H9 (cell line): ENCODE measurements at regions not wholly inside any gene's neighbourhood (a gene's known extent, or its start where the extent isn't known, plus 50 kb on each side); places are given as distances from the start of the nearest gene placed in this dataset.
"Not testable (repeated sequence)": the region's sequence is repeated elsewhere in the genome, so short reads cannot be mapped to it uniquely, and the experiment has no call there.

Source experiments
- DNase-seq: peaks from one replicate; pipeline ENCODE4 v3.0.0-alpha.2; 2017
- H2AFZ ChIP-seq: one replicate; pipeline ENCODE4 v1.6.1; 2013; ENCODE audit warnings: mild to moderate bottlenecking, low read length, control low read depth, moderate library complexity
- H2AK5ac ChIP-seq: 2 replicates; pipeline ENCODE4 v1.6.1; 2013; ENCODE audit warnings: low read length, control low read depth, mixed read lengths; ENCODE audit not compliant: insufficient read length
- H2BK120ac ChIP-seq: one replicate; pipeline ENCODE4 v1.6.1; 2013; ENCODE audit warnings: low read depth, mild to moderate bottlenecking, low read length, control low read depth, inconsistent platforms; ENCODE audit not compliant: poor library complexity, severe bottlenecking
- H2BK12ac ChIP-seq: 2 replicates; pipeline ENCODE4 v1.6.1; 2013; ENCODE audit warnings: low read length, control low read depth, mixed read lengths, low read depth; ENCODE audit not compliant: insufficient read length
- H2BK15ac ChIP-seq: 2 replicates; pipeline ENCODE4 v1.6.1; 2013; ENCODE audit warnings: low read depth, low read length, control low read depth
- H2BK20ac ChIP-seq: one replicate; pipeline ENCODE4 v1.6.1; 2013; ENCODE audit warnings: low read depth, mild to moderate bottlenecking, low read length, control low read depth, inconsistent platforms; ENCODE audit not compliant: poor library complexity, severe bottlenecking
- H2BK5ac ChIP-seq: 2 replicates; pipeline ENCODE4 v1.6.1; 2013; ENCODE audit warnings: low read length, control low read depth, mixed read lengths; ENCODE audit not compliant: insufficient read length
- H3K14ac ChIP-seq: 2 replicates; pipeline ENCODE4 v1.6.1; 2013; ENCODE audit warnings: low read length, control low read depth; ENCODE audit not compliant: insufficient read depth
- H3K18ac ChIP-seq: 2 replicates; pipeline ENCODE4 v1.6.1; 2013; ENCODE audit warnings: low read depth, mild to moderate bottlenecking, mixed read lengths, low read length, control low read depth; ENCODE audit not compliant: insufficient read length
- H3K23ac ChIP-seq: 2 replicates; pipeline ENCODE4 v1.6.1; 2013; ENCODE audit warnings: low read length, control low read depth, mixed read lengths, low read depth; ENCODE audit not compliant: insufficient read length
- H3K23me2 ChIP-seq: 2 replicates; pipeline ENCODE4 v1.6.1; 2013; ENCODE audit warnings: low read depth, mild to moderate bottlenecking, mixed read lengths, low read length, control low read depth; ENCODE audit not compliant: insufficient read length, poor library complexity, severe bottlenecking
- H3K27ac ChIP-seq: 2 replicates; pipeline ENCODE4 v1.5.1; 2013; ENCODE audit warnings: low read length, control low read depth, mixed read lengths, low read depth; ENCODE audit not compliant: insufficient read length
- H3K27me3 ChIP-seq: 2 replicates; pipeline ENCODE4 v1.6.1; 2013; ENCODE audit warnings: low read length, control low read depth, inconsistent platforms; ENCODE audit not compliant: insufficient read depth
- H3K4ac ChIP-seq: 2 replicates; pipeline ENCODE4 v1.6.1; 2013; ENCODE audit warnings: low read depth, mild to moderate bottlenecking, control low read depth, inconsistent platforms, low read length, moderate library complexity
- H3K4me1 ChIP-seq: 2 replicates; pipeline ENCODE4 v1.6.1; 2013; ENCODE audit warnings: low read length, control low read depth, inconsistent platforms; ENCODE audit not compliant: insufficient read depth
- H3K4me2 ChIP-seq: 2 replicates; pipeline ENCODE4 v1.6.1; 2013; ENCODE audit warnings: low read length, control low read depth, mixed read lengths; ENCODE audit not compliant: insufficient read length, insufficient read depth
- H3K56ac ChIP-seq: 2 replicates; pipeline ENCODE4 v1.6.1; 2013; ENCODE audit warnings: low read depth, mild to moderate bottlenecking, mixed read lengths, low read length, control low read depth; ENCODE audit not compliant: insufficient read length
- H3K79me1 ChIP-seq: 2 replicates; pipeline ENCODE4 v1.6.1; 2013; ENCODE audit warnings: low read depth, mild to moderate bottlenecking, moderate library complexity, low read length, control low read depth, inconsistent platforms; ENCODE audit not compliant: insufficient read depth, poor library complexity, severe bottlenecking
- H3K79me2 ChIP-seq: 2 replicates; pipeline ENCODE4 v1.6.1; 2013; ENCODE audit warnings: low read length, control low read depth, inconsistent platforms; ENCODE audit not compliant: insufficient read depth
- H3K9ac ChIP-seq: 2 replicates; pipeline ENCODE4 v1.6.1; 2013; ENCODE audit warnings: low read length, control low read depth, mixed read lengths; ENCODE audit not compliant: insufficient read length; ENCODE audit errors: extremely low read depth
- H3K9me3 ChIP-seq: one replicate; pipeline ENCODE4 v1.6.1; 2013; ENCODE audit warnings: low read depth, low read length, inconsistent platforms; ENCODE audit not compliant: control insufficient read depth
- H3T11ph ChIP-seq: one replicate; pipeline ENCODE4 v1.6.1; 2013; ENCODE audit warnings: mild to moderate bottlenecking, low read length, control low read depth, inconsistent platforms
- H4K20me1 ChIP-seq: one replicate; pipeline ENCODE4 v1.6.1; 2013; ENCODE audit not compliant: control insufficient read depth, insufficient read length, insufficient read depth
- H4K5ac ChIP-seq: 2 replicates; pipeline ENCODE4 v1.6.1; 2013; ENCODE audit warnings: low read depth, mild to moderate bottlenecking, mixed read lengths, low read length, control low read depth; ENCODE audit not compliant: insufficient read length
- H4K8ac ChIP-seq: replicated peaks from 2 replicates; pipeline ENCODE4 v1.6.1; 2013; ENCODE audit warnings: low read length, control low read depth, mixed read lengths, low read depth; ENCODE audit not compliant: insufficient read length
- H4K91ac ChIP-seq: 2 replicates; pipeline ENCODE4 v1.6.1; 2013; ENCODE audit warnings: low read depth, mild to moderate bottlenecking, moderate library complexity, mixed read lengths, low read length, control low read depth; ENCODE audit not compliant: insufficient read length
- H3K27ac Mint-ChIP-seq, 3 experiments: 2 replicates in 2 of 3; 3 replicates in 1 of 3; pipeline ENCODE4 v1.8.0; 2020 to 2021; ENCODE audit warnings: mixed read lengths in 3 of 3, mild to moderate bottlenecking in 1 of 3, moderate library complexity in 1 of 3
- H3K27me3 Mint-ChIP-seq: 2 replicates; pipeline ENCODE4 v1.8.0; 2021; ENCODE audit warnings: low read depth, mild to moderate bottlenecking, moderate library complexity, mixed read lengths
- H3K36me3 Mint-ChIP-seq, 3 experiments: 2 replicates in 2 of 3; 3 replicates in 1 of 3; pipeline ENCODE4 v1.8.0; 2020 to 2021; ENCODE audit warnings: low read depth in 3 of 3, mixed read lengths in 3 of 3; ENCODE audit not compliant: insufficient read depth in 1 of 3
- H3K4me1 Mint-ChIP-seq, 2 experiments: 2 replicates each; pipeline ENCODE4 v1.8.0; 2020; ENCODE audit warnings: mixed read lengths in 2 of 2
- H3K4me3 Mint-ChIP-seq, 2 experiments: 2 replicates in 1 of 2; 3 replicates in 1 of 2; pipeline ENCODE4 v1.8.0; 2020 to 2021; ENCODE audit warnings: mild to moderate bottlenecking in 2 of 2, mixed read lengths in 2 of 2, moderate library complexity in 1 of 2
- H3K9me3 Mint-ChIP-seq, 2 experiments: 2 replicates in 1 of 2; 3 replicates in 1 of 2; pipeline ENCODE4 v1.8.0; 2020; ENCODE audit warnings: mild to moderate bottlenecking in 2 of 2, mixed read lengths in 2 of 2, moderate library complexity in 1 of 2
- WGBS: extraction: QIAGEN DNeasy Blood & Tissue Kit; methylation state at CpG from one replicate; pipeline ENCODE4 v1.1.7; 2013; ENCODE audit warnings: missing lambda C conversion rate, low lambda C conversion rate, mixed read lengths; ENCODE audit not compliant: insufficient read length; ENCODE audit errors: extremely low coverage; 5-methylcytosine and 5-hydroxymethylcytosine counted together
- TF ChIP-seq, protein P1 (sequence below): fragments of 200-600 bp; sonication (generic); conservative IDR thresholded peaks from 3 replicates; pipeline ENCODE4 v1.8.0; 2021; ENCODE audit warnings: antibody characterized with exemption, mild to moderate bottlenecking

DNA sequence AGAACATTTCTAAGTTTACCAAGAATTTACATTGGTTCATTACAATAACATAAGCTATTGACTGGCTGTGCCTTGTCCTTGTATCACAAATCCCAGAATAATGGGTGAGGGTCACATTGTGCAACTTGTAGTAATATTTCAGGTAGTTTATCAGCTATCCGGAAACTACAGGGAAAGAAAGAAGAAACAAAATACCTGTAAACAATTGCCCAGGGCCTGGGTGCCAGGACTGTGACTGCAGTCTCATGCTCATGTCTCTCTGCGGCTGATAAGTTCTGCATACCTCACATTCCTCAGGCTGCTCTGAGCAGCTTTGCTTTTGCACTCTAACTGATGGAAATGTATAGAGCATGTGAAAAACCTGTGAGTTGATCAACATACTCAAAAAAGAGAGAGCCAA is 131.8 kb upstream of the TRIM24 start:
- H3K14ac ChIP-seq, result no peak overlapping the region
- no peak overlapping the region for H2BK120ac ChIP-seq
- no peak overlapping the region for H3K18ac ChIP-seq
- DNase-seq, result no peak
- H3K79me2 ChIP-seq, result no peaks in the 10 kb centered on the region
- H3K4ac ChIP-seq, result no peak overlapping the region
- H3K23me2 ChIP-seq, result no peaks in the 10 kb centered on the region
- H2BK15ac ChIP-seq, result no peak overlapping the region
- H4K8ac ChIP-seq, result no peak overlapping the region
- H3K27me3 Mint-ChIP-seq, result no peaks in the 10 kb centered on the region; the same call in 1 of the 2 replicates
- no peaks in the 10 kb centered on the region for H3K79me1 ChIP-seq
- no peaks in the 10 kb centered on the region for H3K27me3 ChIP-seq
- H3T11ph ChIP-seq, result no peak overlapping the region
- no peak overlapping the region for H2BK20ac ChIP-seq
- peaks cover 20 to 37% (median 28%) of the 10 kb centered on the region in 3 experiments for H3K36me3 Mint-ChIP-seq
- H4K91ac ChIP-seq, result no peak overlapping the region
- WGBS, result no CpG with 5 or more reads among the region's 2 CpGs
- peaks cover 18 to 33% of the 10 kb centered on the region in 2 experiments for H3K9me3 Mint-ChIP-seq
- H3K4me1 Mint-ChIP-seq, result 0 out of 4 replicates have a peak, but pooled peaks cover 0 to 2% of the 10 kb centered on the region in 2 experiments
- H3K27ac Mint-ChIP-seq, result no peak overlapping the region
- H3K9ac ChIP-seq, result no peak overlapping the region
- H3K4me3 Mint-ChIP-seq, result no peak overlapping the region
- TF ChIP-seq, protein P1, sequence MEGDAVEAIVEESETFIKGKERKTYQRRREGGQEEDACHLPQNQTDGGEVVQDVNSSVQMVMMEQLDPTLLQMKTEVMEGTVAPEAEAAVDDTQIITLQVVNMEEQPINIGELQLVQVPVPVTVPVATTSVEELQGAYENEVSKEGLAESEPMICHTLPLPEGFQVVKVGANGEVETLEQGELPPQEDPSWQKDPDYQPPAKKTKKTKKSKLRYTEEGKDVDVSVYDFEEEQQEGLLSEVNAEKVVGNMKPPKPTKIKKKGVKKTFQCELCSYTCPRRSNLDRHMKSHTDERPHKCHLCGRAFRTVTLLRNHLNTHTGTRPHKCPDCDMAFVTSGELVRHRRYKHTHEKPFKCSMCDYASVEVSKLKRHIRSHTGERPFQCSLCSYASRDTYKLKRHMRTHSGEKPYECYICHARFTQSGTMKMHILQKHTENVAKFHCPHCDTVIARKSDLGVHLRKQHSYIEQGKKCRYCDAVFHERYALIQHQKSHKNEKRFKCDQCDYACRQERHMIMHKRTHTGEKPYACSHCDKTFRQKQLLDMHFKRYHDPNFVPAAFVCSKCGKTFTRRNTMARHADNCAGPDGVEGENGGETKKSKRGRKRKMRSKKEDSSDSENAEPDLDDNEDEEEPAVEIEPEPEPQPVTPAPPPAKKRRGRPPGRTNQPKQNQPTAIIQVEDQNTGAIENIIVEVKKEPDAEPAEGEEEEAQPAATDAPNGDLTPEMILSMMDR, result no peak
- H2AFZ ChIP-seq, result no peak overlapping the region
- no peaks in the 10 kb centered on the region for H3K4me1 ChIP-seq
- no peaks in the 10 kb centered on the region for H4K20me1 ChIP-seq
- H4K5ac ChIP-seq, result no peak overlapping the region
- H2AK5ac ChIP-seq, result no peak overlapping the region
- H3K56ac ChIP-seq, result no peak overlapping the region
- peaks cover 7% of the 10 kb centered on the region for H3K9me3 ChIP-seq
- no peak overlapping the region for H3K27ac ChIP-seq
- no peak overlapping the region for H3K4me2 ChIP-seq
- no peak overlapping the region for H2BK5ac ChIP-seq
- no peak overlapping the region for H2BK12ac ChIP-seq
- no peak overlapping the region for H3K23ac ChIP-seq

DNA sequence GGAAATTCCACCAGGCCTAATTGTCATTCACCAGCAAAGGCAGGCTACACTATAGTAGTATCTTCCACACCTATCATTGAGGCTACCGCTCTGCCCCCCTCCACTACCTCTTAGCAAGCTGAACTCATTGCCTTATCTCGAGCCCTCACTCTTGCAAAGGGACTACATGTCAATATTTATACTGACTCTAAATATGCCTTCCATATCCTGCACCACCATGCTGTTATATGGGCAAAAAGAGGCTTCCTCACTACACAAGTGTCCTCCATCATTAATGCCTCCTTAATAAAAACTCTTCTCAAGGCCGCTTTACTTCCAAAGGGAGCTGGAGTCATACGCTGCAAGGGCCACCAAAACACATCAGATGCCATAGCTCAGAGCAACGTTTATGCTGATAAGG is 127.2 kb upstream of the TRIM24 start:
- H3K4me1 Mint-ChIP-seq, DNase-seq, H3K4ac ChIP-seq, H2AFZ ChIP-seq, H3K23me2 ChIP-seq, H2BK120ac ChIP-seq, H2BK5ac ChIP-seq, H4K91ac ChIP-seq, H3K14ac ChIP-seq, H3K79me1 ChIP-seq, H3K27me3 Mint-ChIP-seq, H3K4me2 ChIP-seq, H4K8ac ChIP-seq, H2BK20ac ChIP-seq, H3K56ac ChIP-seq, H3K23ac ChIP-seq, H2BK15ac ChIP-seq, H3K27ac ChIP-seq, H3K18ac ChIP-seq, H3K27ac Mint-ChIP-seq, H3K79me2 ChIP-seq, H2AK5ac ChIP-seq, H4K5ac ChIP-seq, H3K4me3 Mint-ChIP-seq, H3K9ac ChIP-seq, H2BK12ac ChIP-seq, H4K20me1 ChIP-seq, H3K27me3 ChIP-seq, H3K4me1 ChIP-seq, H3T11ph ChIP-seq: not testable (repeated sequence)
- WGBS, result no CpG with 5 or more reads among the region's 5 CpGs
- Mint-ChIP-seq H3K36me3 (peaks cover 29 to 47% (median 36%) of the 10 kb centered on the region in 3 experiments), H3K9me3 (peaks cover 25 to 34% of the 10 kb centered on the region in 2 experiments)
- H3K9me3 ChIP-seq, result peaks cover 13% of the 10 kb centered on the region
